OCI-LY3 (cell line): ENCODE measurements at regions not wholly inside any gene's neighbourhood (a gene's known extent, or its start where the extent isn't known, plus 50 kb on each side); places are given as distances from the start of the nearest gene placed in this dataset.
A peak's percentile ranks its signal among the peaks of the same experiment; 100 is the strongest.

ENCODE experiments used
- H2AFZ ChIP-seq: fragments of 200-600, 300-600 bp; shearing (Covaris generic); 2 replicates; pipeline ENCODE4 v1.6.0; 2014; ENCODE audit warnings: antibody characterized with exemption, low read depth, low read length
- H3K27ac ChIP-seq: fragments of 200-600, 300-600 bp; sonication (generic); 2 replicates; pipeline ENCODE4 v1.5.1; 2014; ENCODE audit warnings: mild to moderate bottlenecking, low read length, moderate library complexity, mixed read lengths
- H3K27me3 ChIP-seq: fragments of 200-600, 300-600 bp; sonication (generic); 2 replicates; pipeline ENCODE4 v1.6.1; 2014; ENCODE audit warnings: low read depth, low read length, mixed read lengths
- H3K36me3 ChIP-seq: fragments of 200-600, 300-600 bp; sonication (generic); replicated peaks from 2 replicates; pipeline ENCODE3; 2014; ENCODE audit warnings: low read depth, low read length, mixed read lengths
- H3K4me1 ChIP-seq: fragments of 300-600, 200-600 bp; sonication (generic); 2 replicates; pipeline ENCODE4 v1.6.1; 2014; ENCODE audit warnings: low read length, mixed read lengths
- H3K4me2 ChIP-seq: fragments of 200-600, 300-600 bp; sonication (generic); 2 replicates; pipeline ENCODE4 v1.6.1; 2014; ENCODE audit warnings: low read length, mixed read lengths
- H3K4me3 ChIP-seq: fragments of 300-600, 200-600 bp; sonication (generic); 2 replicates; pipeline ENCODE4 v1.5.1; 2014; ENCODE audit warnings: antibody characterized with exemption, mild to moderate bottlenecking, low read length, moderate library complexity
- H3K79me2 ChIP-seq: fragments of 300-600, 200-600 bp; shearing (Covaris generic); 2 replicates; pipeline ENCODE4 v1.6.1; 2014; ENCODE audit warnings: mild to moderate bottlenecking, low read length, mixed read lengths
- H3K9ac ChIP-seq: fragments of 300-600, 200-600 bp; shearing (Covaris generic); 2 replicates; pipeline ENCODE4 v1.6.0; 2014; ENCODE audit warnings: mild to moderate bottlenecking, low read length, moderate library complexity
- H3K9me3 ChIP-seq: fragments of 200-600, 300-600 bp; shearing (Covaris generic); 2 replicates; pipeline ENCODE4 v1.6.1; 2014; ENCODE audit warnings: low read length, mixed read lengths; ENCODE audit not compliant: insufficient read depth
- H4K20me1 ChIP-seq: fragments of 200-600, 300-600 bp; sonication (generic); 2 replicates; pipeline ENCODE4 v1.6.1; 2016; ENCODE audit warnings: low read length, mixed read lengths; ENCODE audit not compliant: insufficient read depth
- EZH2phosphoT487 ChIP-seq: fragments of 200-600 bp; shearing (Covaris generic); IDR thresholded peaks from 2 replicates; pipeline ENCODE4 v1.6.1; 2018; ENCODE audit warnings: antibody characterized with exemption, mixed run types, low read depth
- TF ChIP-seq, protein P1 (sequence below): fragments of 200-600, 300-600 bp; sonication (generic); IDR thresholded peaks from 2 replicates; pipeline ENCODE4 v1.5.1; 2014; ENCODE audit warnings: antibody characterized with exemption, low read length, low read depth

- H3K36me3 ChIP-seq = no peaks in the 10 kb centered on the region
- no peaks in the 10 kb centered on the region for H3K79me2 ChIP-seq
- no peak overlapping the region for H3K4me3 ChIP-seq
- peaks cover 13% of the 10 kb centered on the region for H3K27me3 ChIP-seq
- H3K4me1 ChIP-seq = peaks cover 68% of the 10 kb centered on the region
- no peak overlapping the region for H3K9ac ChIP-seq
- no peak overlapping the region for H2AFZ ChIP-seq
- no peaks in the 10 kb centered on the region for H3K9me3 ChIP-seq
- peak overlapping the region; percentile 86; the same call in 1 of the 2 replicates for H3K27ac ChIP-seq
- H4K20me1 ChIP-seq = no peaks in the 10 kb centered on the region
- no peak for TF ChIP-seq EZH2phosphoT487
- TF ChIP-seq, protein P1, sequence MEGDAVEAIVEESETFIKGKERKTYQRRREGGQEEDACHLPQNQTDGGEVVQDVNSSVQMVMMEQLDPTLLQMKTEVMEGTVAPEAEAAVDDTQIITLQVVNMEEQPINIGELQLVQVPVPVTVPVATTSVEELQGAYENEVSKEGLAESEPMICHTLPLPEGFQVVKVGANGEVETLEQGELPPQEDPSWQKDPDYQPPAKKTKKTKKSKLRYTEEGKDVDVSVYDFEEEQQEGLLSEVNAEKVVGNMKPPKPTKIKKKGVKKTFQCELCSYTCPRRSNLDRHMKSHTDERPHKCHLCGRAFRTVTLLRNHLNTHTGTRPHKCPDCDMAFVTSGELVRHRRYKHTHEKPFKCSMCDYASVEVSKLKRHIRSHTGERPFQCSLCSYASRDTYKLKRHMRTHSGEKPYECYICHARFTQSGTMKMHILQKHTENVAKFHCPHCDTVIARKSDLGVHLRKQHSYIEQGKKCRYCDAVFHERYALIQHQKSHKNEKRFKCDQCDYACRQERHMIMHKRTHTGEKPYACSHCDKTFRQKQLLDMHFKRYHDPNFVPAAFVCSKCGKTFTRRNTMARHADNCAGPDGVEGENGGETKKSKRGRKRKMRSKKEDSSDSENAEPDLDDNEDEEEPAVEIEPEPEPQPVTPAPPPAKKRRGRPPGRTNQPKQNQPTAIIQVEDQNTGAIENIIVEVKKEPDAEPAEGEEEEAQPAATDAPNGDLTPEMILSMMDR = no peak
- 0 out of 2 replicates have a peak overlapping the region, but pooled peaks have one; percentile 66 for H3K4me2 ChIP-seq
These were observed 58.1 kb upstream of the EPB41L1 start for GRCh38 chr20:36096435-36096834.

DNA sequence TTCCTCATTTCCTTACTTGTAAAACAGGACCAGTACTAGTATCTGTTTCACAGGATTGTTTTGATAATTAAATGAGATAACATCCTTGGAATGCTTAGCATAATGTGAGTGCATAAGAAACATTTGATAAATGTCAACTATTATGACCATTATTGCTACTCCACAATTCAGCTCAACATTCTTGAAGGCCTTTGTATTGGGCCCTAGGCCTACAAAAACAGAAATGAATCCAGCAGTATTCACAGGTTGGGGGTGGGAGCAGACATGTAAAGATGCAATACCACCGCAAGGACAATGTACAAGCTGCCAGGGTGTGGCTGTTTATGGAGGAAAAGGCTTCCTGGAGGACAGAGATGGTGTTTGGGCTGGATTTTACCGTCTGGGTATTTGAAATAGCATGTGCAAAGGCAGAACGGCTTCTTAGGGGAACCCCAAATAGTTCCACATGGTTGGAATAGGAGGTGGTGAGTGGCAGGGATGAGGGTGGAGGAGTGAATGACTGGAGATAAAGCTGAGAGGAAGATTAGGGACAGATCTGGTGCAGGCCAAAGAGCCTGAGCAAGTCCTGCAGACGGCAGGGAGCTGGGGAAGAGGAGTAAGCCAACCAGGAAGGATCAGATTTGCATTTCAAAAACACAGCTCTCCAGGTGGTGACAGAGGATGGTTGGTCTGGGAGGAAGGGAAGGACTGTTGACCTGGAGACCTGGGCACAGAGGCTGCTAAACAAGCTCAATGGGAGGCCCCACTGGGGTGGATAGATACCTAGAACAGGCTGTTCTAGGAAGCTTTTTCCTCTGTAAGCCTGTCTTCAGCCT lies 57.0 kb upstream of the EPB41L1 start:
- Histone ChIP-seq H3K36me3 (no peaks in the 10 kb centered on the region), H2AFZ (peak overlapping the region; percentile 61), H3K4me3 (peak overlapping the region; percentile 15; the same call in 1 of the 2 replicates), H3K4me2 (peak overlapping the region; percentile 66), H3K9ac (peak overlapping the region; percentile 57), H3K27me3 (peaks cover 6% of the 10 kb centered on the region; the same call in 1 of the 2 replicates), H3K27ac (peak overlapping the region; percentile 86), H3K9me3 (no peaks in the 10 kb centered on the region), H3K4me1 (peaks cover 67% of the 10 kb centered on the region), H4K20me1 (no peaks in the 10 kb centered on the region), H3K79me2 (no peaks in the 10 kb centered on the region)
- no peak for TF ChIP-seq EZH2phosphoT487
- TF ChIP-seq, protein P1 = no peak

- peak overlapping the region; percentile 17; the same call in 1 of the 2 replicates for H3K4me3 ChIP-seq
- no peak overlapping the region for H2AFZ ChIP-seq
- H3K27ac ChIP-seq = peak overlapping the region; percentile 86
- H3K27me3 ChIP-seq = 0 out of 2 replicates have a peak, but pooled peaks cover 3% of the 10 kb centered on the region
- H4K20me1 ChIP-seq = no peaks in the 10 kb centered on the region
- H3K9ac ChIP-seq = peak overlapping the region; percentile 57
- TF ChIP-seq, protein P1 = no peak
- TF ChIP-seq EZH2phosphoT487 = no peak
- peak overlapping the region; percentile 66 for H3K4me2 ChIP-seq
- no peaks in the 10 kb centered on the region for H3K36me3 ChIP-seq
- peaks cover 73% of the 10 kb centered on the region for H3K4me1 ChIP-seq
- H3K79me2 ChIP-seq = no peaks in the 10 kb centered on the region
- no peaks in the 10 kb centered on the region for H3K9me3 ChIP-seq
These were observed 56.2 kb upstream of the EPB41L1 start for GRCh38 chr20:36098364-36098763.

DNA sequence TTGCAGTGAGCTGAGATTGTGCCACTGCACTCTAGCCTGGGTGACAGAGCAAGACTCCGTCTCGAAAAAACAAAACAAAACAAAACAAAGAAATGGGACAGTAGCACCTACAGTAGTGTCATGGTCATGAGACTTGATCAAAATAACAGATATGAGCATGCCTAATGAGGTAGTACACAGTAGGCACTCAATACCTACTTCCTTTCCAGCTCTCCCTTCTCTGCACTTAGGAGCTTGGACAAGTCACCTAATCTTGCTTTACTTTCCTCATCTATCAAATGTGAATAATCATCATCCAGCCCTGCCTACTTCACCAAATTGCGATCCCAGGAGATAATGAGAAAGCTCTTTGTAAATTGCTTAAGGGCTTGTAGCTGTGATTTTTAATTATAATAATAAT lies 55.4 kb upstream of the EPB41L1 start:
- H3K27me3 ChIP-seq = 0 out of 2 replicates have a peak, but pooled peaks cover 3% of the 10 kb centered on the region

More for the DNA sequence above, 55.4 kb upstream of the EPB41L1 start:
- no peak overlapping the region for H3K4me3 ChIP-seq
- H4K20me1 ChIP-seq = no peaks in the 10 kb centered on the region
- H3K4me2 ChIP-seq = no peak overlapping the region; the same call in 1 of the 2 replicates
- H3K4me1 ChIP-seq = peaks cover 68% of the 10 kb centered on the region
- H3K79me2 ChIP-seq = no peaks in the 10 kb centered on the region
- TF ChIP-seq, protein P1 = no peak
- no peak for TF ChIP-seq EZH2phosphoT487
- no peak overlapping the region for H2AFZ ChIP-seq
- H3K36me3 ChIP-seq = no peaks in the 10 kb centered on the region
- H3K9ac ChIP-seq = no peak overlapping the region; the same call in 1 of the 2 replicates
- H3K9me3 ChIP-seq = no peaks in the 10 kb centered on the region
- peak overlapping the region; percentile 86 for H3K27ac ChIP-seq
